ENCODE measurements at regions not wholly inside any gene's neighbourhood (a gene's known extent, or its start where the extent isn't known, plus 50 kb on each side); places are given as distances from the start of the nearest gene placed in this dataset.

DNA sequence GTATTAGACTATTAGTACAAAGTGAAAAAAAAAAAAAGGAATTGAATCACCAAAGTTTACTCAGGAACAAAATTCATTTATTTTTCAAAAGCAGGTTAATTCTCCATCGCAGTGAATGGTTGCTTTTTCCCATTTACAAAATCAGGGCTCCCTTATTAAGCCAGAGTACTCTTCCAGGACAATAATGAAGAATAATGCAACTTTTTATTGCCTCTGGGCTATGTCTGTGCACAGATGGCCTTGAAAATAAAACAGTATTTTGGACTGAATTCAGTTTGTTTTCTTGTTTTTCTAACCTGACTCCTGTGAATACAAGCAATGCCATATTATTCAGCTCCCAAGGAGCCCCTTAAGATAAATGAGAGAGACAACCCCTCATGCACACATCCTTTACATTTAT, 246.8 kb downstream of the KCNS3 start:
- dilution Hi-C loops (cut with MboI; ENCODE audit: extremely low pct_ligation_motif_present, low sequenced_read_pairs) (no loop called here), intact Hi-C loops (cut with micrococcal nuclease) (no loop called here)
- no peaks in the 10 kb centered on the region for H4K20me1 ChIP-seq (replicated peaks; ENCODE audit: control insufficient read depth, extremely low read depth, insufficient read depth, low read length)
- no peak for TF ChIP-seq POLR2AphosphoS5 (IDR thresholded peaks at IDR 0.05; ENCODE audit: insufficient read depth, low read depth, low read length)
- TF ChIP-seq MAX (IDR thresholded peaks at IDR 0.05; ENCODE audit: insufficient read depth, insufficient read length), result no peak
- TF ChIP-seq JUN (IDR thresholded peaks at IDR 0.05; ENCODE audit: borderline replicate concordance, insufficient read depth, insufficient read length, low read depth), result no peak
- no peak for TF ChIP-seq MYC (IDR thresholded peaks at IDR 0.05; ENCODE audit: low read depth, low read length)
- no peak for TF ChIP-seq FOS (IDR thresholded peaks at IDR 0.05; ENCODE audit: borderline replicate concordance, insufficient read depth, low read length)
- no peak for TF ChIP-seq GATA2 (IDR thresholded peaks at IDR 0.05; ENCODE audit: insufficient read depth, insufficient read length, low read depth, low read length)
- TF ChIP-seq, protein P1, sequence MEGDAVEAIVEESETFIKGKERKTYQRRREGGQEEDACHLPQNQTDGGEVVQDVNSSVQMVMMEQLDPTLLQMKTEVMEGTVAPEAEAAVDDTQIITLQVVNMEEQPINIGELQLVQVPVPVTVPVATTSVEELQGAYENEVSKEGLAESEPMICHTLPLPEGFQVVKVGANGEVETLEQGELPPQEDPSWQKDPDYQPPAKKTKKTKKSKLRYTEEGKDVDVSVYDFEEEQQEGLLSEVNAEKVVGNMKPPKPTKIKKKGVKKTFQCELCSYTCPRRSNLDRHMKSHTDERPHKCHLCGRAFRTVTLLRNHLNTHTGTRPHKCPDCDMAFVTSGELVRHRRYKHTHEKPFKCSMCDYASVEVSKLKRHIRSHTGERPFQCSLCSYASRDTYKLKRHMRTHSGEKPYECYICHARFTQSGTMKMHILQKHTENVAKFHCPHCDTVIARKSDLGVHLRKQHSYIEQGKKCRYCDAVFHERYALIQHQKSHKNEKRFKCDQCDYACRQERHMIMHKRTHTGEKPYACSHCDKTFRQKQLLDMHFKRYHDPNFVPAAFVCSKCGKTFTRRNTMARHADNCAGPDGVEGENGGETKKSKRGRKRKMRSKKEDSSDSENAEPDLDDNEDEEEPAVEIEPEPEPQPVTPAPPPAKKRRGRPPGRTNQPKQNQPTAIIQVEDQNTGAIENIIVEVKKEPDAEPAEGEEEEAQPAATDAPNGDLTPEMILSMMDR (IDR thresholded peaks at IDR 0.05; ENCODE audit: extremely low read depth in 1 of 2, insufficient read depth in 1 of 2, low read depth in 1 of 2, low read length in 2 of 2), result no peak
- H3K9me3 ChIP-seq (replicated peaks; ENCODE audit: control insufficient read depth, insufficient read depth, low read length), result no peaks in the 10 kb centered on the region
- BruUV-seq (replicated peaks), result no TSS peak
- no peaks in the 10 kb centered on the region for H3K27me3 ChIP-seq (ENCODE audit: control insufficient read depth in 2 of 2, insufficient read depth in 2 of 2, low read length in 2 of 2)
- FAIRE-seq, result no peak
- H3K36me3 ChIP-seq (ENCODE audit: control insufficient read depth in 2 of 2, extremely low read depth in 1 of 2, insufficient read depth in 2 of 2, low read length in 2 of 2), result no peaks in the 10 kb centered on the region
- H3K4me2 ChIP-seq (ENCODE audit: insufficient read depth, low read length), result no peak overlapping the region
- no peaks in the 10 kb centered on the region for H3K4me1 ChIP-seq (ENCODE audit: control insufficient read depth, extremely low read depth, insufficient read depth, low read length)
- H2AFZ ChIP-seq (ENCODE audit: low read depth, low read length), result no peak overlapping the region
- no peaks in the 10 kb centered on the region for H3K9me1 ChIP-seq (replicated peaks; ENCODE audit: control insufficient read depth, extremely low read depth, insufficient read depth, low read length)
- DNase-seq (ENCODE audit: low read depth, low spot score), result no peak
- ChIA-PET CTCF (interaction anchor here (1.5 kb wide), 1 partner anchor 24 kb away, joined by 5 read pairs; no protein-coding TSS in a partner anchor), POLR2A (no interaction called here)
- H3K4me3 ChIP-seq (replicated peaks in 1 of 3; ENCODE audit: insufficient read depth in 1 of 3, low read depth in 1 of 3, low read length in 3 of 3), result no peak overlapping the region
- H3K79me2 ChIP-seq (ENCODE audit: control insufficient read depth, insufficient read depth, low read length), result no peaks in the 10 kb centered on the region
- H3K9ac ChIP-seq (replicated peaks; ENCODE audit: extremely low read depth, insufficient read depth, low read length), result no peak overlapping the region
- no peak overlapping the region for H3K27ac ChIP-seq (ENCODE audit: insufficient read depth, low read depth, low read length)

Data from endothelial cell of umbilical vein (primary cell).